PC-3 (cell line): ENCODE measurements at regions not wholly inside any gene's neighbourhood (a gene's known extent, or its start where the extent isn't known, plus 50 kb on each side); places are given as distances from the start of the nearest gene placed in this dataset.

Experiments
- CTCF ChIP-seq: fragments of 300-600 bp; sonication (generic); conservative IDR thresholded peaks from 2 replicates; pipeline ENCODE4 v1.5.1; 2017; ENCODE audit warnings: antibody characterized with exemption, low read depth, mild to moderate bottlenecking, low read length
- EZH2 ChIP-seq: fragments of 300-600 bp; sonication (generic); IDR thresholded peaks from one replicate; pipeline ENCODE4 v1.6.1; 2017; ENCODE audit warnings: antibody characterized with exemption, mild to moderate bottlenecking, low read length; ENCODE audit not compliant: unreplicated experiment

DNA sequence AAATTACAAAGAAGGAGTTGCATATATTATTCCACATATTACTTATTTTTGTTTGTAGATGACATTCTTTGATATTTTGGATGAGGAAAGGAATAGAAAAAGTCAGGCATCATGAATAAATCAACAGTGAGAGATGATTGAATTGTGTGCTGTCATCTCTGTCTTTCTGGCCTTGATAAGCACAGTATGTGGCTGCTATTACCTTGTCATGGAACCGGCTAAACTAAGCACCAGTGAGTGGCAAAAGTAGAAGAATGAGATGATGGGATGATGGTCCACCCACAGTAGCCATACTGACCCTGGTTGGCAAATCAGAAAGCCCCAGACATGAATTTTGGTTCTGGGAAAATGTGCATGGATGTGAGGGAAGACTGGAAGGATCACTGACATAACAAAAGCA, 361.2 kb upstream of the DMAC1 start:
- TF ChIP-seq CTCF, result no peak
- no peak for TF ChIP-seq EZH2
